HCT116 (cell line): ENCODE measurements at regions not wholly inside any gene's neighbourhood (a gene's known extent, or its start where the extent isn't known, plus 50 kb on each side); places are given as distances from the start of the nearest gene placed in this dataset.

ENCODE experiments used
- ZNF274 ChIP-seq: fragments of 200-500 bp; sonication (Bioruptor generic); IDR thresholded peaks from 2 replicates; pipeline ENCODE4 v1.6.1; 2014; ENCODE audit warnings: mild to moderate bottlenecking, low read depth, low read length, inconsistent platforms
- TF ChIP-seq, protein P1 (sequence below), 3 experiments: fragments of 200-600 bp in 1 of 3; sonication (generic) in 1 of 3; IDR thresholded peaks in 2 of 3; conservative IDR thresholded peaks in 1 of 3; 2 replicates each; pipeline ENCODE4 v1.5.1; 2012 to 2017; ENCODE audit warnings: low read depth in 2 of 3, low read length in 2 of 3, antibody characterized with exemption in 1 of 3, borderline replicate concordance in 1 of 3, control low read depth in 1 of 3, mild to moderate bottlenecking in 1 of 3, mixed read lengths in 1 of 3, mixed run types in 1 of 3, moderate library complexity in 1 of 3; ENCODE audit not compliant: insufficient read depth in 1 of 3

DNA sequence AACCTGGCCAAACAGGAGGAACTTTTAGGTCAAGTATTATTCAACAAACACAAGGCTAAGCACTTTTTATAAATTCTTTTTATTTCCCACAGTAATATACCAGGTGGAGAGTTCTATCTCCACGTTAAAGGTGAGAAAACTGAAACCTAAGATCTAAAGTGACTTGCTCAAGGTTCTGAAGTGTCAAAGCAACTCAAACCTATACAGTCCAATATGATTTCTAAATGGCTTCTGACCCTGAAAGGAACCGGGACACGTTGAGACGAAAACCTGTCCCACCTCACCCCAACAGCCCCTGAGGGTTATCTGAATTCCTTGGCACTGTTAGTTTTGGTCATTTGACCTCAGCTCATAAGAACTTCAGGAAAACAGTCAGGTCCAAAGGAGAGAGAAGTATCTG, 814.5 kb upstream of the LRATD1 start:
- TF ChIP-seq ZNF274, result no peak
- TF ChIP-seq, protein P1, sequence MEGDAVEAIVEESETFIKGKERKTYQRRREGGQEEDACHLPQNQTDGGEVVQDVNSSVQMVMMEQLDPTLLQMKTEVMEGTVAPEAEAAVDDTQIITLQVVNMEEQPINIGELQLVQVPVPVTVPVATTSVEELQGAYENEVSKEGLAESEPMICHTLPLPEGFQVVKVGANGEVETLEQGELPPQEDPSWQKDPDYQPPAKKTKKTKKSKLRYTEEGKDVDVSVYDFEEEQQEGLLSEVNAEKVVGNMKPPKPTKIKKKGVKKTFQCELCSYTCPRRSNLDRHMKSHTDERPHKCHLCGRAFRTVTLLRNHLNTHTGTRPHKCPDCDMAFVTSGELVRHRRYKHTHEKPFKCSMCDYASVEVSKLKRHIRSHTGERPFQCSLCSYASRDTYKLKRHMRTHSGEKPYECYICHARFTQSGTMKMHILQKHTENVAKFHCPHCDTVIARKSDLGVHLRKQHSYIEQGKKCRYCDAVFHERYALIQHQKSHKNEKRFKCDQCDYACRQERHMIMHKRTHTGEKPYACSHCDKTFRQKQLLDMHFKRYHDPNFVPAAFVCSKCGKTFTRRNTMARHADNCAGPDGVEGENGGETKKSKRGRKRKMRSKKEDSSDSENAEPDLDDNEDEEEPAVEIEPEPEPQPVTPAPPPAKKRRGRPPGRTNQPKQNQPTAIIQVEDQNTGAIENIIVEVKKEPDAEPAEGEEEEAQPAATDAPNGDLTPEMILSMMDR (IDR thresholded peaks at IDR 0.05 in 2 of 3, conservative IDR thresholded peaks at IDR 0.05 in 1 of 3; ENCODE audit: borderline replicate concordance in 1 of 3, insufficient read depth in 1 of 3, low read depth in 2 of 3, low read length in 2 of 3), result no peak
